IPS-18a (cell line): ENCODE measurements at regions not wholly inside any gene's neighbourhood (a gene's known extent, or its start where the extent isn't known, plus 50 kb on each side); places are given as distances from the start of the nearest gene placed in this dataset.

Source experiments
- H3K27ac ChIP-seq: one replicate; pipeline ENCODE4 v1.5.1; 2013; ENCODE audit warnings: low read length
- H3K27me3 ChIP-seq: one replicate; pipeline ENCODE4 v1.6.1; 2013; ENCODE audit warnings: mild to moderate bottlenecking, low read length; ENCODE audit not compliant: control insufficient read depth, insufficient read depth
- H3K36me3 ChIP-seq: one replicate; pipeline ENCODE4 v1.6.1; 2013; ENCODE audit warnings: low read depth, low read length; ENCODE audit not compliant: control insufficient read depth
- H3K4me1 ChIP-seq: one replicate; pipeline ENCODE4 v1.6.1; 2013; ENCODE audit warnings: low read depth, low read length; ENCODE audit not compliant: control insufficient read depth
- H3K4me3 ChIP-seq: one replicate; pipeline ENCODE4 v1.5.1; 2013; ENCODE audit warnings: low read length
- H3K9ac ChIP-seq: one replicate; pipeline ENCODE4 v1.6.1; 2013; ENCODE audit warnings: mild to moderate bottlenecking, low read length, moderate library complexity
- H3K9me3 ChIP-seq: one replicate; pipeline ENCODE4 v1.6.1; 2013; ENCODE audit warnings: low read depth, low read length; ENCODE audit not compliant: control insufficient read depth

- Histone ChIP-seq H3K9ac (no peak overlapping the region), H3K36me3 (no peaks in the 10 kb centered on the region), H3K27me3 (no peaks in the 10 kb centered on the region), H3K27ac (peak overlapping the region; percentile 9), H3K4me1 (peaks cover 8% of the 10 kb centered on the region), H3K9me3 (no peaks in the 10 kb centered on the region), H3K4me3 (no peak overlapping the region)
Measured at GRCh38 chr13:99911965-99912566, 59.5 kb downstream of the ZIC5 start.

DNA sequence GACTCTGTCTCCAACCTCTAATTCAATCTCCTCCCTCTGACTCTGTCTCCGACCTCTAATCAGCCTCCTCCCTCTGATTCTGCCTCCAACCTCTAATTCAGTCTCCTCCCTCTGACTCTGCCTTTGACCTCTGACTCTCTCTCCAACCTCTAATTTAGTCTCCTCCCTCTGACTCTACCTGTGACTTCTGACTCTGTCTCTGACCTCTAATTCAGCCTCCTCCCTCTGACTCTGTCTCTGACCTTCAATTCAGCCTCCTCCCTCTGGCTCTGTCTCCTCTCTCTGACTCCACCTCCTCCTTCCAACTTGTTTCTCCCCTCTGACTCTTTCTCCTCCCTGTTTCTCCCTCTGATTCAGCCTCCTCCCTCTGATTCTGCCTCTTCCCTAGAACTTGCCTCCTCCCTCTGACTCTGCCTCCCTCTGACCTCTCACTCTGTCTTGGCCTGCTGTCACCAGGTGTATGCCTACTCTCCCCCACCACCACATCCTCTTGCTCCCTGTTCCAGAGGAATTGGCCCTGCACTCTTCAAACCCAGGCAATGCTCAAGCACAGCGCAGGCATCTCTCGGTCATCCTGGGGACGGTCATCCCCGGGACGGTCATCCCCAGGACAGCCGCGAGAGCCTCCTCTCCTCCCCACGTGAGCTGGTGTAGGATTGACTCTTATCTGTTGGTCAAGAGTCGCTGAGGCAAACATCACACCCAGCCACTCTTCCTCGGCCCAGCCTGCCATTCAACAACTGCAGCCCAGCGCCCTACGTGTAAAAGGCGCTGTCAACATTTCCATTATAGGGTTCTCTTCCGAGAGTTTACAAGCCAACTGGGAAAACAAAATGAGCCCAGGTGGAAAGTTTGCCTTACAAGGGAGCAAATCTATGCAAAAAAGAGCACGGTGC lies 60.2 kb downstream of the ZIC5 start:
- Histone ChIP-seq H3K27ac (peak overlapping the region; percentile 9), H3K27me3 (no peaks in the 10 kb centered on the region), H3K9me3 (no peaks in the 10 kb centered on the region), H3K9ac (no peak overlapping the region), H3K4me1 (peaks cover 8% of the 10 kb centered on the region), H3K36me3 (no peaks in the 10 kb centered on the region), H3K4me3 (no peak overlapping the region)

DNA sequence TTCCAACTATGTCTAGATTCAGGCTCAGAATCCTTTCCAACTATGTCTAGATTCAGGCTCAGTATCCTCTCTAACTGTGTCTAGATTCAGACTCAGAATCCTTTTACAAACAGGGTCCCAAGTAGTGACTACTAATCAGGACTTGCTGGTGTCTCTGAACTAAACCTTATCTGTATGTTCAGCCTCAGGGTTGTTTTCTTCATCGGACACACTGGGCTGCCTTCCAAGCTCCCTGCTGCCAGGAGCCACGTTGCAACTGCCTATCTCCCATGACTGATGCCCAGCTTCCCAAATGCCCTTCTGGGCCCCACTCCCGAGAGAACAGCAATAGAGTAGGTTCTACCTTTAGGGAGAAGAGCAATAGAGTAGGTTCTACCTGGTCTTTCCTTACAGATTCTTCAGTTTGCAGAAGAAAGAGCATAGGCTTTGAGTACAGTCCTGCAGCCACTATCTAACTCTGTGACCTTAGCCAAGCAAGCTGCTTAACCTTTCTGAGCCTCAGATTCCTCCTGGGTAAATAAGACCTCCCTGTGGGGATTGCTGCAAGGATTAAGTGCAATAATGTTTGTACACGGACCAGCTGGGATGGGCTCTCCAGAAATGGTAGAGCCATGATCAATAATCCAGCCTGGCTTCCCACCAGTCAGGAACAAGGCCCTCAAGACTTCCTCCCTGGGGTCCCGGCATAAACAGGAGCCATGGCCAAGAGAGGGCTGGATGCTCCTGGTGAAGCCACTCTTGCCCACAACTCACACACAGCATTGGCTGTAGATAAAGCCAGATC lies 61.5 kb downstream of the ZIC5 start:
- Histone ChIP-seq H3K27ac (no peak overlapping the region), H3K9ac (no peak overlapping the region), H3K4me3 (no peak overlapping the region), H3K9me3 (no peaks in the 10 kb centered on the region), H3K27me3 (no peaks in the 10 kb centered on the region), H3K36me3 (no peaks in the 10 kb centered on the region), H3K4me1 (peaks cover 15% of the 10 kb centered on the region)

DNA sequence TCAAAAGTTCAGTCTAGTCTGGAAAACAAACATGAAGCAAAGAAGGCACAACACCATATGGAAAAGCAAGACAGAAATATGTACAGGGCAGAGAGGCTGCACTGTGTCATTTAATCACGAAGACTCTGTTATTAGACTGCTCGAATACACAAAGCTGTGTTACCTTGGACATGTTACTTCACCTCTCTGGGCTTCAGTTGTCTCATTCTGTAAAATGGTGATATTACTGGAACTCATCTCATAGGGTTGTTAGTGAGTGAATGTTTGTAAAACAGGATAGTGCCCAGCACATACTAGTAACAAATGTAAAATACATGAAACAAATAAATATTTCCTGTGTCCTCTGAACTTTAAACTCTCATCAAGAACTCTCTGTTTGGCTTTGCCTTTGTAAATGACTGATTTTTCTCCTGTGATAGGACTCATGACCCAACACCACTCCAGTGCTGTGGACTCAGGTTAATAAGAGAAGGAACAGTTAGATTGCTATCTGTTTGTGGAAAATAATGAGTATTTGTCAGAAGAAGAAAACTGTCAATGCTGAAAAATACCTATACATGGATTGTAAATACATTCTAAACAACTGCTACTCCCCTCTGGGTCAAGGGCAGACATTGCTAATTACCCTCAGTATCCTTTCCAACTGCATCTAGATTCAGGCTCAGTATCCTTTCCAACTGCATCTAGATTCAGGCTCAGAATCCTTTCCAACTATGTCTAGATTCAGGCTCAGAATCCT lies 62.3 kb downstream of the ZIC5 start:
- no peaks in the 10 kb centered on the region for H3K9me3 ChIP-seq
- no peak overlapping the region for H3K9ac ChIP-seq
- H3K27ac ChIP-seq = no peak overlapping the region
- H3K36me3 ChIP-seq = no peaks in the 10 kb centered on the region
- H3K27me3 ChIP-seq = no peaks in the 10 kb centered on the region
- no peak overlapping the region for H3K4me3 ChIP-seq
- peaks cover 18% of the 10 kb centered on the region for H3K4me1 ChIP-seq

- Histone ChIP-seq H3K4me1 (peaks cover 18% of the 10 kb centered on the region), H3K9ac (no peak overlapping the region), H3K27ac (no peak overlapping the region), H3K36me3 (no peaks in the 10 kb centered on the region), H3K4me3 (no peak overlapping the region), H3K27me3 (no peaks in the 10 kb centered on the region), H3K9me3 (no peaks in the 10 kb centered on the region)
Measured at GRCh38 chr13:99908140-99908803, 63.3 kb downstream of the ZIC5 start.

DNA sequence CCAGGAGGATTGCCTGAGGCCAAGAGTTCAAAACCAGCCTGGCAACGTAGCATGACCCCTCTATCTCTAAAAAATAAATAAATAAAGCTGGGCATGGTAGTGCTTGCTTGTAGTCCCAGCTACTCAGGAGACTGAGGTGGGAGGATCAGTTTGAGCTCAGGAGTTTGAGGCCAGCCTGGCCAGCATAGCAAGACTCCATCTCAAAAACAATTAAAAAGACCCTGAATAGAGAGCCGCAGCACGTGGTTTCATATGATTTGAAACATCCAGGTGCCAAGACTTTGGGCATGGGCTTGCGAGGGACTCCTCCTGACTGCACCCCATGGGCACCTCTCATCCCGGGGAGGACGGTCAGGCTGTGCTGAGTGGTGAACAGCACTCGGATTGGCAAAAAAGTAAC lies 63.9 kb downstream of the ZIC5 start:
- no peaks in the 10 kb centered on the region for H3K9me3 ChIP-seq
- H3K27me3 ChIP-seq = no peaks in the 10 kb centered on the region
- no peak overlapping the region for H3K27ac ChIP-seq
- H3K4me1 ChIP-seq = peaks cover 18% of the 10 kb centered on the region
- H3K36me3 ChIP-seq = no peaks in the 10 kb centered on the region
- no peak overlapping the region for H3K9ac ChIP-seq
- H3K4me3 ChIP-seq = no peak overlapping the region

DNA sequence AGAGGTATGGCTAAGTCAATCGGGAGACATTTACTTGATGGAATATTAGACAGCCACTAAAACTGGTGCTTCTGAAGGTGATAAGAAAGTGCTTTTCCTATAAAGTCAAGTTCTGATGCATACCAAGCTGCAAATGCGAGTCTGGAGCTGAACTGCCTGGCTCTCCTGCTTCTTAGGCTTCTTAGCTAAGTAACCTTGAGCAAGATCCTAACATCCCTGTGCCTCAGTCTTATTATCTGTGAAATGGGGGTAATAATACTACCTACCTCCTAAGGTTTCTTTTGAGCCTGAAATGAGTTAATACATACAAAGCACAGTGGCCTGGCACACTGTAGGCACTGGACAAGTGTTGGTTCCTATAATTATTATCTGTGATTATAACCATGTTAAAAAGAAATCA lies 64.5 kb downstream of the ZIC5 start:
- Histone ChIP-seq H3K9me3 (no peaks in the 10 kb centered on the region), H3K27me3 (no peaks in the 10 kb centered on the region), H3K9ac (no peak overlapping the region), H3K27ac (no peak overlapping the region), H3K36me3 (no peaks in the 10 kb centered on the region), H3K4me3 (no peak overlapping the region), H3K4me1 (peaks cover 15% of the 10 kb centered on the region)

DNA sequence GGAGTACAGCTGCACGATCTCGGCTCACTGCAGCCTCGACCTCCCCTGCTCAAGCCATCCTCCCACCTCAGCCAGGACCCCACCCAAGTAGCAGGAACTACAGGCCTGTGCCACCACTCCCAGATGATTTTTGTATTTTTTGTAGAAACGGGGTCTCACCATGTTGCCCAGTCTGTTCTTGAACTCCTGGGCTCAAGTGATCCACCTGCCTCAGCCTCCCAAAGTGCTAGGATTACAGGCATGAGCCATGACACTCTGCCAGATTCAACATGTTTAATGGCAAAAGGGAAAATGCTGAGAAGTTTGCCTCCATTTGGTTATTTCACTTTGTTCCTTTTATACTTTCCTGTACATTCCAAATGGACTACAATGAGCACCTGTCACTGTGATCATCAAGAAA lies 65.8 kb downstream of the ZIC5 start:
- Histone ChIP-seq H3K4me1 (peaks cover 10% of the 10 kb centered on the region), H3K4me3 (no peak overlapping the region), H3K36me3 (no peaks in the 10 kb centered on the region), H3K9me3 (no peaks in the 10 kb centered on the region), H3K27ac (no peak overlapping the region), H3K9ac (no peak overlapping the region), H3K27me3 (no peaks in the 10 kb centered on the region)

- H3K36me3 ChIP-seq = no peaks in the 10 kb centered on the region
- no peak overlapping the region for H3K4me3 ChIP-seq
- H3K4me1 ChIP-seq = peaks cover 10% of the 10 kb centered on the region
- H3K27me3 ChIP-seq = no peaks in the 10 kb centered on the region
- no peaks in the 10 kb centered on the region for H3K9me3 ChIP-seq
- H3K9ac ChIP-seq = no peak overlapping the region
- no peak overlapping the region for H3K27ac ChIP-seq
Measured at GRCh38 chr13:99905224-99905623, 66.3 kb downstream of the ZIC5 start.

GRCh38 chr13:99903140-99903539 lies 68.4 kb downstream of the ZIC5 start:
- Histone ChIP-seq H3K27me3 (no peaks in the 10 kb centered on the region), H3K4me3 (no peak overlapping the region), H3K9ac (no peak overlapping the region), H3K4me1 (peaks cover 10% of the 10 kb centered on the region), H3K36me3 (no peaks in the 10 kb centered on the region), H3K27ac (no peak overlapping the region), H3K9me3 (no peaks in the 10 kb centered on the region)

GRCh38 chr13:99902657-99903056 lies 68.9 kb downstream of the ZIC5 start:
- Histone ChIP-seq H3K27me3 (no peaks in the 10 kb centered on the region), H3K9me3 (no peaks in the 10 kb centered on the region), H3K9ac (no peak overlapping the region), H3K4me3 (no peak overlapping the region), H3K27ac (no peak overlapping the region), H3K4me1 (peaks cover 10% of the 10 kb centered on the region), H3K36me3 (no peaks in the 10 kb centered on the region)
